Effector CD8-positive, alpha-beta T cell (primary cell): ENCODE measurements at regions not wholly inside any gene's neighbourhood (a gene's known extent, or its start where the extent isn't known, plus 50 kb on each side); places are given as distances from the start of the nearest gene placed in this dataset.
"Not testable (repeated sequence)": the region's sequence is repeated elsewhere in the genome, so short reads cannot be mapped to it uniquely, and the experiment has no call there.

Source experiments
- DNase-seq: peaks from one replicate; lab custom pipeline; 2025; lab: John Stamatoyannopoulos, UW

- no peak for DNase-seq
Measured at GRCh38 chr6:137545073-137545472, 50.9 kb upstream of the OLIG3 start.

DNA sequence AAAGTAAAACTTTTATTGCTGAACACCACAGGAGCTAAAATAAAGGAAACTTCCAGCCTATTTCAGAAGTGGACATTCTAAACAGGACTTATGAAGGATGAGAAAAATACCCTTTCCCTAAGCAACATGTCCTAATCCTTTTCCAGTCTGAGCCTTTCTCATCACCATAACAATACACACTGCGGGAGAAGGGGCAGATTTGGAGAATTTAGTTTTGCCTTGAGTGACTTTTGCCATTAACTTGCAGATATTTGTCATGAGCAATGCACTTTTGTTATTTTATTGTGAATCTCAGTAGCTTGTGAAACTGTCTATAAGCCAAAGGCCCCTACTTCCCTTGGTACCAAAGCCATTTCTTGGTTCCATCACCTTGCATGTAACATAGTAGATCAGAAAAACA, 53.0 kb upstream of the OLIG3 start:
- DNase-seq = no peak

DNA sequence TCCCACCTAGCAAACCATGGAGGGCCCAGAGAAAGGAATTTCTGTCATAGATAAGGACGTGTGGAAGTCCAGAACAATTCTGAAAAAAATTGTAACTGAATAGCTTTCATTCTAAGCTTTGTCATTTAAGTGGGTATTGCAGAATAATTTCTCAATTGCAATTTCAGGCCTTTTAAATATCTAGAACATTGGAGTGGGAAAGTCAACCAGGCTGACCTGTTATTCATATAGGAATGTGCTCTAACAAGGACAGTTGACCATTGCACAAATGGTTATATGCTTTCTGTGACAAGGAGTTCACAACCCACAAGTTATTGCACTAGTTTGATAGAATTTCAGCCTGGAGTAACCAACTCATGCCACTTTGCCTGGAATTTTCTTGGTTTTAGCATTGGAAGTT, 53.4 kb upstream of the OLIG3 start:
- no peak for DNase-seq

GRCh38 chr6:137549106-137549505, 54.9 kb upstream of the OLIG3 start:
- no peak for DNase-seq

- no peak for DNase-seq
Measured at GRCh38 chr6:137550535-137550934, 56.3 kb upstream of the OLIG3 start.

GRCh38 chr6:137552146-137552545, 58.0 kb upstream of the OLIG3 start:
- DNase-seq = no peak

DNA sequence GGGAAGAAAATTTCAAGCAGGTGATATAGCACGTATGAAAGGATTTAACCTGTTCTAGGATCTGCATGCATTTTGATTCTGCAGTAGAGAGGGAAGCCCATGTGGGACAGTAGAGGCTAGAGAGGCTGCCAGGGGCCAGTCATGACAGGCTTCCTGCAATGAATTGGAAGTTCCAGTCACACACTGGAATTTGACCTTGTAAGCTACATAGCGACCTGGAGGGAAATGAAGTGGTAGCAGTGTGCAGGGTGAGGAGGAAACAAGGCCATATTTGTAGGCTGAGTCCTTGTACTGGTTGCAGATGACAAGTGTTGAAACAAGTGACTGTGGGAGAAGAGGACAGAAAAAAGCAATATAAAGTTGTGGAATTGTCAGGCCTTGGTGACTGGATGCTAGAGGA, 58.6 kb upstream of the OLIG3 start:
- DNase-seq = no peak

DNA sequence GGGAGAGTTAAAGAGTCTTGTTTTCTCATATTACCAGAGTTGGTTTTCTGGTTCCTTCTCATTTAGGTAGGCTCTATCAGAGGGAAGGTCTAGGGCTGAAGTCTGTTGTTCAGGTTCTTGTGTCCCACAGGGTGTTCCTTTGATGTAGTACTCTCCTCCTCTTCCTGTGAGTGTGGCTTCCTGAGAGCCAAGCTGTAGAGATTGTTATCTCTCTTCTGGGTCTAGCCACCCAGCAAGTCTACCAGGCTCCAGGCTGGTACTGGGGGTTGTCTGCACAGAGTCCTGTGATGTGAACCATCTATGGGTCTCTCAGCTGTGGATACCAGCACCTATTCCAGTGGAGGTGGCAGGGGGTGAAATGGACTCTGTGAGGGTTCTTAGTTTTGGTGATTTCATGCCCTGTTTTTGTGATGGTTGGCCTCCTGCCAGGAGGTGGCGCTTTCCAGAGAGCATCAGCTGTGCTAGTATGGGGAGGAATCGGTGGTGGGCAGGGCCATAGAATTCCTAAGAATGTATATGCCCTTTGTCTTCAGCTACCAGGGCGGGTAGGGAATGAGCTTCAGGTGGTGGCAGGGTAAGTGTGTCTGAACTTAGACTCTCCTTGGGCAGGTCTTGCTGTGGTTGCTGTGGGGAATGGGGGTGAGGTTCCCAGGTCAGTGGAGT, 65.5 kb upstream of the OLIG3 start:
- DNase-seq = not testable (repeated sequence)

- DNase-seq = no peak
Measured at GRCh38 chr6:137560184-137560563, 66.0 kb upstream of the OLIG3 start.

GRCh38 chr6:137568067-137568466, 73.9 kb upstream of the OLIG3 start:
- DNase-seq = no peak

DNA sequence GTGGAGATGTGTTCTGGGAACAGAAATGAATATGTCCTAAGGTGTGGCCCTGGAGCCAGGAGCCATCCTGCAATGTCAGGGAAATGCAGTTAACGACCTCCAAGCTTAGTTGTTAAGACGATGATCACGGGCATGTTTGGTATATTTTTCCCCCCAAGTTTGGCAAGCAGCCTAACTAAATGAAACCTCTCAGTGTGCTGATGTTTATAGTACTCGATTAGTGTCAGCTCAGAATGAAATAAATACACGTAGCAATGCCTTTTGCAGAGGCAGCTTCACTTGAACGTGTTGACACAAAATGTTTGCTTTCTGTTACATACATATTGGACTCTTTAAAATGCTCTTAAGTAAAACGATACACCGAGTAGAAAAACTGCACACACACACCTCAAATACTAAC, 76.2 kb upstream of the OLIG3 start:
- no peak for DNase-seq

DNA sequence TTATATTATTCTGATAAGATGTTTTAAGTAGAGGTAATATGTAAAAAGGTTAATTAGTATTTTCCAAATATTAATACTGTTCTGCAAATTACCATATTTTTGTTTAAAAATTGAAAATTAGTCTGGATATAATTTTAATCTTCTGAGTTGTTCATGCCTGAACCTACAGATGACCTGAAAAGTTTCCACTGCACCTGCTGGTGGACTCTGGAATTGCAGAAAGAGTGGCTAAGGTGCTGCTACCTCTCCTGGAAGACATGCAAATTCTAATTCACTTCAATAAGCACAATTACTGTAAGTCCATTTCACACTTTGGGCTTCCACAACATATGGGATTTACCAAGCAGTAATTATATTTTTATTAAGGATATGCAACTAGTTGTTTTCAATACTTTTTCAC, 77.7 kb upstream of the OLIG3 start:
- DNase-seq = peak; percentile 18

DNA sequence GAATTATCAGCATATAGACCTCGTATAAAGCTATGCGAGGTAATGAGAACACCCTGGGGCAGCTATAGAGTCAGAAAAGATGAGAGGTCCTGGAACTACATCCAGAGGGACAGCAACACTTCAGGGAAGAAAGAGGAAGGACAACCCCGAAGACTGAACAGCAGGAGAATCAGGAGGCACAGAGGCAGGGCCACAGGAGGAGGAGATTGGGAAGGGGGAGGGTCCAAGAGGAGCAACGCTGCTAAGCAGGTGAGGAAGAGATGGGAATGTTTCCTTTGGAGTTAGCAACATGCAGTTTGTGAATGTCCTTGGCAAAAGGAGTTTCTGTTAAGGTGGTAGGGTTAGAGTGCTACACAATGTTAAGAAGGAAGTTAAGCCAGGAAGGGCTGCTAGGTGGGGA, 79.5 kb upstream of the OLIG3 start:
- no peak for DNase-seq

- no peak for DNase-seq
Measured at GRCh38 chr6:137579612-137580011, 85.4 kb upstream of the OLIG3 start.

GRCh38 chr6:137581019-137581707, 87.0 kb upstream of the OLIG3 start:
- no peak for DNase-seq

GRCh38 chr6:137583519-137583918, 89.3 kb upstream of the OLIG3 start:
- not testable (repeated sequence) for DNase-seq

DNA sequence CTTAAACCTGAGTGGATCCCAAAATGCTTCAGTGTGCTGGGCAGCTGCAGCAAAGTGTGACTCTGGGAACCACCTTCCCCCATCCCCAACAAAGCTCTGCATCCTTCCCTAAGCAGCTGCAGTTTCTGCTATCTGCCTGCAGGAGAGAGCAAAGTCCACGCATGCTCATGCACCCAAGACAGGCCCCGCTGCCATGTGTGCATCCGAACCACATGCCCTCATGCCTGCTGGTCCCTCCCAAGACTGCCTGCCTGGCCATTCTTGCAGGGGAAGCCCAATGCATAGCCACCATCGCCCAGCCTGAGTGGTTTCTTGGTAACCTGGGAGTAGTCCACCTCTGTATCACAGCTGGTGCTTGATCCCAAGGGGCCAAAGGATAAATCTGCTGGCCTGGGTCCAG, 94.3 kb upstream of the OLIG3 start:
- DNase-seq = no peak

DNA sequence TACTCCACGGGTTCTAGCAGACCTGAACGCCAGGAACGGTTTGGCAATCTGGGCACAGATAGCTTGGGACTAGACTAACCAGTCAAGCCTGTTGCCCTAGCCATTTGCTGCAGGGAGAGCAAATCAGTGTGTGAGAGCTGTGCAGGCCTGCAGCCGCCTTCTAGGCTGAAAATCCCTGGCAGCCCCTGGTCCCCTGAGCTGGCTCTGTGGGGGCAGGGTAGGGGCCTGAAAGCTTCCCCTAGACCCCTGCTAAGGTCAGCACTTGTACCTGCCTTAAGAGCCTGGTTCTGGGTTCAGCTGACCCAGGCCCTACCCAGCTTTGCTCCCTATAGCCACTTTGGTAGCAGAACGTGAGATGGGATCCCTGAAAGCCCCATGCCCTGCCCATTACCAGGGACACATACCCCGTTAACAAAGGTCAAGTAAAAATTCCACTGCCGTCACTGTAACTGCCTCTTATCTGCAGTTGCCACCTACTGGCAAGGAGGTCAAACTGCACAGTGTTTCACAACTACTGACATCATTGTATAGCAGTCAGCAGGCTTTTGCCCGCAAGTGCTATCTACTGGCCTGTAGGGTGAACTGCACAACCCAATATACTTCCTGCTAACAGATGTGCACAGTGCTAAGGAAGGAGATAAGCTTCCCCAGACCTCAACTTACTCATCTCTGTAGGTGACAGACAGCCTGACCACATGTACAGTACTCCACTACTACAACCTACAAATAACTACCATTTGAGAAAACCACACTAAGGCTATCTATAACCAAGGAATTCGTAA, 95.1 kb upstream of the OLIG3 start:
- DNase-seq = no peak

DNA sequence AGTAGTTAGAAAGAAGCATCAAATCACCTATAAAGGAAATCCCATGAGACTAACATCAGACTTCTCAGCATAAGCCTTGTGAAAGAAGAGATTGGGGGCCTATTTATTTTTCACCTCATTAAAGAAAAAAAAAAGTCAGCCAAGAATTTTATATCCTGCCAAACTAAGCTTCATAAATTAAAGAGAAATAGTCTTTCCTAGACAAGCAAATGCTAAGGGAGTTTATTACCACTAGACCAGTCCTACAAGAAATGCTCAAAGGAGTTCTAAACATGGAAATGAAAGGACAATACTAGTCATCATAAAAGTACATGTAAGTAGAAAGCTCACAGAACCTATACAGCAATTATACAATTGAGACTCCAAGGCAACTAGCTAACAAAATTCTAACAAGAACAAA, 96.5 kb upstream of the OLIG3 start:
- no peak for DNase-seq

- DNase-seq = no peak
Measured at GRCh38 chr6:137601471-137601870, 107.3 kb upstream of the OLIG3 start.

DNA sequence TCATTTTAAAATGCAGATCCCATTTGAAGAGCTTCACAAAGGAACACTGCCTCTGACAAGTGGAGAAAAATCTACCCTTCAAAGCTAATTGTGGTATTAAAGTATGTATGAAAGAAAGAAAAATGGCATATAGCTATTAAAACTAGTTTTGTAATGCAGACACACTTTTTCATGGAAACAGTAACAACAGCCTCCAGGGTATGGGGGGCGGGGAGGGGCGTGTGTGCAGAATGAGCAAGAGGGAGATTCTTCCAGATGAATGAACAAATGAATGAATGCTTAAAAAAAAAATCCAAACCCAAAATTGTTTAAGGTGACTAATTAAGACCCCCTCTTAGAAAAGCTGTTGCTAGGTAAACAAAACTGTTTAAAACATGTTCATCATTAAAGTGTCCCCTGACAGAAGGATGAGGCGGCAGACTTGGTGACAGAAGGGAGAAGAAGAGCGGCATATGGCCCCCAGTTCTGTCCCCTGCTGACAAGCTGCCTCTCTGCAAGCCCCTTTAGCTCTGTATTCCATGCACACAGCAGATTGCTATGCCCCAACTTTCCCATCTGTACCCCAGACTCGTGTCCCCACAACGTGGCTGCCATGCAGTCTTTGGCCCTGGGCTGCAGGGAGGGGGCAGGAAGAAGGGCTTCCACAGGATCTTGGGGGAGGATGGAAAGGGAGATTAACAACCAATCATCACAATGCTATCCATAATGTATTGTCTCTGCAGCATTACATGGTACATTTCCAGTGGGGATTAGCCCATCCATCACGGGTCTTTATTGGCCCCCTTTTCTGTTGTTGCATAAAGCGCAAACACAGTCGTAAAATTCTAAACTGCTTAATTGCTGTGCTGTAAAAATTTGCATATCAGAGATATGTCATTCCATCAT, 108.4 kb upstream of the OLIG3 start:
- no peak for DNase-seq

GRCh38 chr6:137610702-137611101, 116.5 kb upstream of the OLIG3 start:
- DNase-seq = no peak
